Tibial artery (tissue), 4 donors: ENCODE measurements at regions not wholly inside any gene's neighbourhood (a gene's known extent, or its start where the extent isn't known, plus 50 kb on each side); places are given as distances from the start of the nearest gene placed in this dataset.

ENCODE experiments used
- DNase-seq, 2 donors: peaks; one replicate each; pipeline ENCODE4 v3.0.0-alpha.2; 2019
- H3K27ac ChIP-seq, 2 donors: fragments of 200-600 bp; sonication (generic) in 1 of 2; 1 replicate in 1 of 2; 2 replicates in 1 of 2; pipeline ENCODE4 v1.5.1; 2018 to 2019; ENCODE audit warnings: mild to moderate bottlenecking in 1 of 2
- H3K27me3 ChIP-seq, 2 donors: fragments of 200-600 bp; sonication (generic) in 1 of 2; one replicate each; pipeline versions ENCODE4 v1.5.1 to v1.6.0; 2016 to 2019
- H3K36me3 ChIP-seq, 3 donors: fragments of 200-600 bp; sonication (generic) in 2 of 3; one replicate each; pipeline ENCODE4 v1.5.1; 2016 to 2019; ENCODE audit warnings: mild to moderate bottlenecking in 2 of 3
- H3K4me1 ChIP-seq, 4 donors: fragments of 200-600 bp; sonication (generic) in 2 of 4; 1 replicate in 3 of 4; 2 replicates in 1 of 4; pipeline ENCODE4 v1.5.1; 2016 to 2019
- H3K4me3 ChIP-seq, 2 donors: fragments of 200-600 bp; sonication (generic) in 1 of 2; 1 replicate in 1 of 2; 2 replicates in 1 of 2; pipeline ENCODE4 v1.5.1; 2018 to 2019; ENCODE audit warnings: mild to moderate bottlenecking in 2 of 2
- H3K9me3 ChIP-seq, 3 donors: fragments of 200-600 bp; sonication (generic) in 1 of 3; one replicate each; pipeline ENCODE4 v1.5.1; 2016 to 2019
- intact Hi-C: fragments of 100-400 bp; cut with DNase I; formaldehyde crosslinking; loops from one replicate; pipeline ENCODE4 v1.15.0; 2023; ENCODE audit warnings: low total_unique reads
- TF ChIP-seq, protein P1 (sequence below), 2 experiments: fragments of 200-600 bp in 1 of 2; fragments of 450-650 bp in 1 of 2; IDR thresholded peaks; one replicate each; pipeline ENCODE4 v1.5.1; 2017 to 2019; ENCODE audit warnings: antibody characterized with exemption in 2 of 2, mild to moderate bottlenecking in 1 of 2, moderate library complexity in 1 of 2

DNA sequence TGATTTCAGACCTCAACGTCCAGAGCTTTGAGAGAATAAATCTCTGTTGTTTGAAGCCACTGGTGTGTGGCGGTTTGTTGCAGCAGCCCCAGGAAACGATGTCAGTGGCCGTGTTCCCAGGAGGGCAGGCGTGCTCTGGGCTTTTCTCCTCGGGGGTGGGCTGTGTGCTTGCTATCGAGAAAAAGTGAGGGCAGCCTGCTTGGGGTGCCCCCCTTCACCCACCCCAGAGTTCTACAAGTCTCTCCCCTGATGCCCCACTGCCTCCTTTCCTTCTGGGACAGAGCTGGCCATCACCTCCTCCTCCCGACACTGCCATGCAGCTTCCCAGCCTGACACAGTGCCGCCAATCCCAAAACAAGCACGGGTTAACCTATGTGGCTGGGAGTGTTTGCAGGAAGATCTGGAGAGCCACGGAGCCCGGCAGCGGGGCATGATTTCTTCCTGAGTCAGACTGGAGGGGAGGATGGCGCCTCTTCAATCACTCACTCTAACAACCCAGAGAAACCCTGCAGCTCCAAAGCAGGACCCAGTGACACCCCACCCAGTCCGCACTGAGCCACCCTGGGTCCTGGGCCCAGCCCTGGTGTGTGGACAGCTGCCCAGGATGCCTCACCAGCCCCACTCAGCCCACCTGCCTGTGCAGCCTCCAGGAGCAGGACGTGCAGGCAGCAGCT lies 213.7 kb upstream of the RAB6C start:
- no peaks in the 10 kb centered on the region for H3K4me1 ChIP-seq
- TF ChIP-seq, protein P1, sequence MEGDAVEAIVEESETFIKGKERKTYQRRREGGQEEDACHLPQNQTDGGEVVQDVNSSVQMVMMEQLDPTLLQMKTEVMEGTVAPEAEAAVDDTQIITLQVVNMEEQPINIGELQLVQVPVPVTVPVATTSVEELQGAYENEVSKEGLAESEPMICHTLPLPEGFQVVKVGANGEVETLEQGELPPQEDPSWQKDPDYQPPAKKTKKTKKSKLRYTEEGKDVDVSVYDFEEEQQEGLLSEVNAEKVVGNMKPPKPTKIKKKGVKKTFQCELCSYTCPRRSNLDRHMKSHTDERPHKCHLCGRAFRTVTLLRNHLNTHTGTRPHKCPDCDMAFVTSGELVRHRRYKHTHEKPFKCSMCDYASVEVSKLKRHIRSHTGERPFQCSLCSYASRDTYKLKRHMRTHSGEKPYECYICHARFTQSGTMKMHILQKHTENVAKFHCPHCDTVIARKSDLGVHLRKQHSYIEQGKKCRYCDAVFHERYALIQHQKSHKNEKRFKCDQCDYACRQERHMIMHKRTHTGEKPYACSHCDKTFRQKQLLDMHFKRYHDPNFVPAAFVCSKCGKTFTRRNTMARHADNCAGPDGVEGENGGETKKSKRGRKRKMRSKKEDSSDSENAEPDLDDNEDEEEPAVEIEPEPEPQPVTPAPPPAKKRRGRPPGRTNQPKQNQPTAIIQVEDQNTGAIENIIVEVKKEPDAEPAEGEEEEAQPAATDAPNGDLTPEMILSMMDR (IDR thresholded peaks at IDR 0.05) = no peak
- no peaks in the 10 kb centered on the region for H3K36me3 ChIP-seq
- H3K4me3 ChIP-seq = no peak overlapping the region
- H3K27me3 ChIP-seq = peaks cover 0 to 21% of the 10 kb centered on the region in 2 donors
- no peak overlapping the region for H3K27ac ChIP-seq
- H3K9me3 ChIP-seq = no peaks in the 10 kb centered on the region
- intact Hi-C loops = no loop called here
- DNase-seq = no peak

DNA sequence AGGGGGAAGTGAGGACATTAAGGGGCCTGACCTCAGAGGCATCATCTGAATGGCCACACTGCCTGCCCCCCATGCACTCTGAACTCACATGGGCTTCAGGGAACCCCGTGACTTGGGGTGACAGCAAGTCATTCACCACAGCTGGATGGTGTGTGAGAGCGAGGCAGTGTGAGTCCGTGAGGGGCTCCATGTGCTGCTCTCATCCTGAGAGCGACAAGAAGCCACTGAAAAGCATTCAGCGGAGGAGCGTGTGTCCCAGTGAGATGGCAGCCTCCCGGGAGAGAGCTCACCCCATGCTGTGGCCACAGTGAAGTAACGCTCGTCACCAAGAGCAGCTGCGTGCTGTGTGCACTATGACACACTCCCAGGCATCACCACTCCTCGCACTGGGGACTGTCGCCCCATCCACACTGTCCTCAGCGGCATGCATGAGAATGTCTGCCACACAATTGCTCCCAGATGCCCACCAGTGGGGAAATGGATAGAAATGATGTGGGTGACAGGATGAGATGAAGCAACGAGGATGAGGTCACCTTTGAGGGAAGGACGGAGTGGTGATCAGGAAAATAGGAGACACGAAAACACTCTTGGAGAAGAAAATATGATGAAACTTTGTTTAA lies 213.0 kb upstream of the RAB6C start:
- peaks cover 0 to 21% of the 10 kb centered on the region in 2 donors for H3K27me3 ChIP-seq
- H3K27ac ChIP-seq = no peak overlapping the region
- no peaks in the 10 kb centered on the region for H3K4me1 ChIP-seq
- H3K4me3 ChIP-seq = no peak overlapping the region
- TF ChIP-seq, protein P1 (IDR thresholded peaks at IDR 0.05) = no peak
- H3K9me3 ChIP-seq = no peaks in the 10 kb centered on the region
- no peaks in the 10 kb centered on the region for H3K36me3 ChIP-seq
- intact Hi-C loops = no loop called here
- DNase-seq = no peak

DNA sequence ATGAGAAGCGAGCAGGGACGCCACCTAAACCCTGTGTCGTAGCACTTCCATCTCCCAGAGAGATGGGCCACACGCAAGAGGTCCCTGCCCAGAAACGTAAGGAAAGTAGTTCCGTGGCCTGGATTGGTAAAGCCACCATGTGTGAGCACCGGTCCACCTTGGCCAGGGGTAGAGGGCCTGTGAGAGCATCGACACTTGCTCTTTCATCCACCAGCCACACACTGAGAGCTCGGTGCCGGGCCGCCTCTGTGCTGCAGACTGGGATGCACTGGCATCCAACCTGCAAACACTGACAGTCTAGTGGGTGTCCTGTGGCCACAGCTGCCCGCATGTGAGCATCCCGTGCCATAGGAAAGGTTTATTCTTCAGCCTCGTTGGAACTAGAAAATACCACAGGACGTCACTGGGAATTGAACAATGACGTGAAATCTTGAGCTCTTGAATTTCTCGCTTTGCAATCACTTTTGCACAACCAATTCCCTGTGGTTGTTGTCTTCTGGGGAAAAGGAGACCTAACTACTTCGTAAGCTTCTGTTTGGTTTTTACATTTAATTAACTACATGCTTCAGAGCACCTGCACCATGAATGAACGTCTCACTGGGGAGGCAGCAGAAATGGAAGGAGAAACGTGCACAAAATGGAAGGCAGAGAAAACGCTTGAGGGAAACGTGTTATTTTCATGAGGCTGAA lies 212.0 kb upstream of the RAB6C start:
- intact Hi-C loops = no loop called here
- DNase-seq = no peak
- H3K27ac ChIP-seq = no peak overlapping the region
- H3K4me1 ChIP-seq = no peaks in the 10 kb centered on the region
- peaks cover 0 to 21% of the 10 kb centered on the region in 2 donors for H3K27me3 ChIP-seq
- H3K36me3 ChIP-seq = no peaks in the 10 kb centered on the region
- TF ChIP-seq, protein P1 (IDR thresholded peaks at IDR 0.05) = no peak
- no peak overlapping the region for H3K4me3 ChIP-seq
- no peaks in the 10 kb centered on the region for H3K9me3 ChIP-seq

DNA sequence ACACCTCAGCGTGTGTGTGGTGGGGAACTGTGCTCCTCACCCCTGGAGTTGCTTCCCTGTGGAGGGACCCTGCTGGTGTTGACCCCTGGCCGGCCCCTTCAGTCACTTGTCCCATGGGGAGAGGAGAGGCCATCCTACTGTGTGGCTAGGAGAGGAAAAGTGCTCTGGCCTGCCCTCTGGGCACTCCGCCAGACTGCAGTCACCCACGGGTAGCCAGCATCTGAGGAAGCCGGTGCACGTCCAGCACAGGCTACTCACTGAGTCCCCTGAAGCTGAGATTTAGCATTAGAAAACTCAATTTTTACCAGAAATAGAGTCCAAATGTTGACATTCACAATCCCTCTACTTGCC lies 211.5 kb upstream of the RAB6C start:
- TF ChIP-seq, protein P1 (IDR thresholded peaks at IDR 0.05) = no peak
- intact Hi-C loops = no loop called here
- DNase-seq = no peak

DNA sequence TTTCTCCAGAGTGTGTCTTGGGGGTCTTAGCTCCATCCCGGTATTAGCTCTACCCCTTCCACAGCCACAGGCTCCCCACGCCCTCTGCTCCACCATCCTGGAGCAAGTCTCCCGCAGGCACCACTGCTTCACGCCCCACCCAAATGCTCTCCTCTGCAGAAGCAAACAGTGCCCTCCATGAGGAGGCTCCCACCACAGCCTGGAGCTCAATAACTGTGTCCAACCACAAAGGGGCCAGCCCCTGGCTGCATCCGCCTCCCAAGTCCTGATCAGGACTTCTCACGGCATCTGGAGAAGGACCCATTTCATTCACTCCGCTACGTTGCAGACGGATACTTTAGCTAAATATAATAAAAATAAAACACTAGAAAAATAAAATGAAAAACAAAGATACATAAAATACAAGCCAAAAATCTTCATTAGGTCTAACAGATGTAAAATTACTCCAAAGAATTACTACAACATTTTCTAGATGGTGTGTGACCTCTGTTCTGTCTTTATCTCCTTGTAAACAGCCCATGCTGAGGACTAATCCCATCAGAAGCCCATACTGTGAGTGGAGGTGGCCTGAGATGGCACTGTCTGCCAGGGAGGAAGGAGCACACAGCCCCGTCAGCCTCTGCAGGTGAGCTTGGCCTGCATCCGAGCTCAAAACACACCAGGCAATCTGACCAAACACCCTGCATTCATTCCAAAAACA lies 210.8 kb upstream of the RAB6C start:
- H3K27ac ChIP-seq = no peak overlapping the region
- TF ChIP-seq, protein P1 (IDR thresholded peaks at IDR 0.05) = no peak
- no peaks in the 10 kb centered on the region for H3K36me3 ChIP-seq
- no peak for DNase-seq
- intact Hi-C loops = no loop called here
- peaks cover 0 to 21% of the 10 kb centered on the region in 2 donors for H3K27me3 ChIP-seq
- H3K9me3 ChIP-seq = no peaks in the 10 kb centered on the region
- no peak overlapping the region for H3K4me3 ChIP-seq
- no peaks in the 10 kb centered on the region for H3K4me1 ChIP-seq

More for the DNA sequence above, 211.5 kb upstream of the RAB6C start:
- no peaks in the 10 kb centered on the region for H3K4me1 ChIP-seq
- H3K27ac ChIP-seq = no peak overlapping the region
- H3K36me3 ChIP-seq = no peaks in the 10 kb centered on the region
- no peaks in the 10 kb centered on the region for H3K9me3 ChIP-seq
- H3K27me3 ChIP-seq = peaks cover 0 to 21% of the 10 kb centered on the region in 2 donors
- no peak overlapping the region for H3K4me3 ChIP-seq
